ENCODE measurements at regions not wholly inside any gene's neighbourhood (a gene's known extent, or its start where the extent isn't known, plus 50 kb on each side); places are given as distances from the start of the nearest gene placed in this dataset.

- H3K36me3 ChIP-seq (ENCODE audit: low read depth): no peaks in the 10 kb centered on the region
- H3K79me2 ChIP-seq (ENCODE audit: insufficient read depth): no peaks in the 10 kb centered on the region
- H3K9me2 ChIP-seq (ENCODE audit: insufficient read depth): no peaks in the 10 kb centered on the region
- no peak overlapping the region for H3K27ac ChIP-seq
- H3K4me1 ChIP-seq (ENCODE audit: insufficient read depth): no peaks in the 10 kb centered on the region
- H2AFZ ChIP-seq: no peak overlapping the region
- no peaks in the 10 kb centered on the region for H3K9me3 ChIP-seq (ENCODE audit: low read depth)
- no peaks in the 10 kb centered on the region for H3F3A ChIP-seq (ENCODE audit: insufficient read depth)
- H3K27me3 ChIP-seq (replicated peaks; ENCODE audit: insufficient read depth): no peaks in the 10 kb centered on the region
- no peak overlapping the region for H3K4me2 ChIP-seq (ENCODE audit: unreplicated experiment)
- H3K9ac ChIP-seq: no peak overlapping the region
- TF ChIP-seq EZH2phosphoT487 (IDR thresholded peaks at IDR 0.05; ENCODE audit: insufficient read depth, low read depth) (no peak), EZH2 (IDR thresholded peaks at IDR 0.05; ENCODE audit: insufficient read depth, poor library complexity, severe bottlenecking) (no peak)
- in situ Hi-C loops (cut with MboI): no loop called here
- DNase-seq: no peak
- H3K4me3 ChIP-seq: no peak overlapping the region
- WGBS, 2 experiments (ENCODE audit: low coverage in 1 of 2, low lambda C conversion rate in 2 of 2, missing lambda C conversion rate in 2 of 2): 59 to 60% methylated on average over 8 of the region's 8 CpGs
- H4K20me1 ChIP-seq (ENCODE audit: insufficient read depth): no peaks in the 10 kb centered on the region
Measured at GRCh38 chr10:8386781-8387180, 332.3 kb downstream of the GATA3 start.

DNA sequence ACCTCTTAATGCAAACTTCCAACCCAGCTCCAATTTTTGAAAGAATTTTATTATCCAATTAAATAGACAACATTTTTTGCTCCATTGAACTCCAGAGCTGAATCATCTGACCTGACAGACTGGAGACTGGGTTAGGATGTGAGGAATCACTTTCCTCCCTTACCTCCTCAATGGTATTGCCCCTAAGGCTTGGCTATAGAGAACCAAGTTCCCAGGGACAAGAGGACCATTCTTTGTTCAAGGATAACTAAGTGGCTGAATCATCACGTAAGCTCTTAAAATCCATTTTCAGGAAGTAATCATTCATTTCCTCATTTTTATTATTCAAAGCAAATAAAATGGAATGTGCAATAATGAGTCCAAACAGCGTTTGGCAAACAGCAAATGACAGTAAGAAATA lies 335.1 kb downstream of the GATA3 start:
- H4K20me1 ChIP-seq (ENCODE audit: insufficient read depth): no peaks in the 10 kb centered on the region
- H3K4me1 ChIP-seq (ENCODE audit: insufficient read depth): no peaks in the 10 kb centered on the region
- no peak overlapping the region for H3K9ac ChIP-seq
- H3K27me3 ChIP-seq (replicated peaks; ENCODE audit: insufficient read depth): no peaks in the 10 kb centered on the region
- no peaks in the 10 kb centered on the region for H3K36me3 ChIP-seq (ENCODE audit: low read depth)
- H3K4me3 ChIP-seq: no peak overlapping the region
- no peak for DNase-seq
- no peaks in the 10 kb centered on the region for H3K9me3 ChIP-seq (ENCODE audit: low read depth)
- no peaks in the 10 kb centered on the region for H3K79me2 ChIP-seq (ENCODE audit: insufficient read depth)
- in situ Hi-C loops (cut with MboI): no loop called here
- WGBS, 2 experiments (ENCODE audit: low coverage in 1 of 2, low lambda C conversion rate in 2 of 2, missing lambda C conversion rate in 2 of 2): 4% methylated on average over 2 of the region's 2 CpGs
- no peak overlapping the region for H3K4me2 ChIP-seq (ENCODE audit: unreplicated experiment)
- TF ChIP-seq EZH2phosphoT487 (IDR thresholded peaks at IDR 0.05; ENCODE audit: insufficient read depth, low read depth) (no peak), EZH2 (IDR thresholded peaks at IDR 0.05; ENCODE audit: insufficient read depth, poor library complexity, severe bottlenecking) (no peak)
- no peak overlapping the region for H2AFZ ChIP-seq
- no peaks in the 10 kb centered on the region for H3K9me2 ChIP-seq (ENCODE audit: insufficient read depth)
- no peaks in the 10 kb centered on the region for H3F3A ChIP-seq (ENCODE audit: insufficient read depth)
- H3K27ac ChIP-seq: no peak overlapping the region

- H3K9me3 ChIP-seq (ENCODE audit: low read depth): no peaks in the 10 kb centered on the region
- DNase-seq: peak; percentile 60
- no peak overlapping the region for H3K9ac ChIP-seq
- H3F3A ChIP-seq (ENCODE audit: insufficient read depth): no peaks in the 10 kb centered on the region
- H3K4me3 ChIP-seq: no peak overlapping the region
- H3K27ac ChIP-seq: no peak overlapping the region
- in situ Hi-C loops (cut with MboI): no loop called here
- no peak overlapping the region for H2AFZ ChIP-seq
- no peaks in the 10 kb centered on the region for H3K9me2 ChIP-seq (ENCODE audit: insufficient read depth)
- no peaks in the 10 kb centered on the region for H4K20me1 ChIP-seq (ENCODE audit: insufficient read depth)
- no peaks in the 10 kb centered on the region for H3K27me3 ChIP-seq (replicated peaks; ENCODE audit: insufficient read depth)
- no peak for TF ChIP-seq EZH2 (IDR thresholded peaks at IDR 0.05; ENCODE audit: insufficient read depth, poor library complexity, severe bottlenecking)
- TF ChIP-seq EZH2phosphoT487 (IDR thresholded peaks at IDR 0.05; ENCODE audit: insufficient read depth, low read depth): no peak
- no peaks in the 10 kb centered on the region for H3K4me1 ChIP-seq (ENCODE audit: insufficient read depth)
- H3K36me3 ChIP-seq (ENCODE audit: low read depth): no peaks in the 10 kb centered on the region
- H3K4me2 ChIP-seq (ENCODE audit: unreplicated experiment): no peak overlapping the region
- WGBS, 2 experiments (ENCODE audit: low coverage in 1 of 2, low lambda C conversion rate in 2 of 2, missing lambda C conversion rate in 2 of 2): 5 to 7% methylated on average over 2 of the region's 2 CpGs
- H3K79me2 ChIP-seq (ENCODE audit: insufficient read depth): no peaks in the 10 kb centered on the region
Measured at GRCh38 chr10:8392216-8392615, 337.7 kb downstream of the GATA3 start.

DNA sequence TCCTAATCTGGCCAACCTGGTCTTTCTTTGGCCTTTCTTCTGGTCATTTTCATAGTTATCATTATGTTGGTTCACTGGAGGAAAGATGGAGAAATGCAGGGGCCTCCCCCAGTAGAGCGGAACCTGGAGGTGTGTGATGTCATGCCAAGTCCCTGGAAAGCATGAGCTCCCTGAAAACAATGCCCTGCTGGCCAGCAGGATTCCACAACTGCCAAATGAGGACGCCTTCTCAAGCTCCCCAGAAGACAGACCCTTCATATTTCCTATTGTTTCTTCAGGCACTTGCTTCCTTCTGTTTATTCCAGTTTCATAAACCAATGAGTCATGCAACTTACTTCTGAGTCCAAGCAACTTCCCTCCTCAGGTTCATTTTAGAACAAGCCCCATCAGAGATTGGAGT lies 339.0 kb downstream of the GATA3 start:
- Histone ChIP-seq H3K79me2 (ENCODE audit: insufficient read depth) (no peaks in the 10 kb centered on the region), H3F3A (ENCODE audit: insufficient read depth) (no peaks in the 10 kb centered on the region), H3K27me3 (replicated peaks; ENCODE audit: insufficient read depth) (no peaks in the 10 kb centered on the region), H4K20me1 (ENCODE audit: insufficient read depth) (no peaks in the 10 kb centered on the region), H3K9me2 (ENCODE audit: insufficient read depth) (no peaks in the 10 kb centered on the region), H2AFZ (no peak overlapping the region), H3K27ac (no peak overlapping the region), H3K36me3 (ENCODE audit: low read depth) (no peaks in the 10 kb centered on the region), H3K4me3 (no peak overlapping the region), H3K4me1 (ENCODE audit: insufficient read depth) (no peaks in the 10 kb centered on the region), H3K4me2 (ENCODE audit: unreplicated experiment) (no peak overlapping the region), H3K9me3 (ENCODE audit: low read depth) (no peaks in the 10 kb centered on the region), H3K9ac (no peak overlapping the region)
- TF ChIP-seq EZH2phosphoT487 (IDR thresholded peaks at IDR 0.05; ENCODE audit: insufficient read depth, low read depth): no peak
- no peak for TF ChIP-seq EZH2 (IDR thresholded peaks at IDR 0.05; ENCODE audit: insufficient read depth, poor library complexity, severe bottlenecking)
- WGBS, 2 experiments (ENCODE audit: low coverage in 1 of 2, low lambda C conversion rate in 2 of 2, missing lambda C conversion rate in 2 of 2): 58 to 62% methylated on average over 2 of the region's 2 CpGs
- no peak for DNase-seq
- in situ Hi-C loops (cut with MboI): no loop called here

DNA sequence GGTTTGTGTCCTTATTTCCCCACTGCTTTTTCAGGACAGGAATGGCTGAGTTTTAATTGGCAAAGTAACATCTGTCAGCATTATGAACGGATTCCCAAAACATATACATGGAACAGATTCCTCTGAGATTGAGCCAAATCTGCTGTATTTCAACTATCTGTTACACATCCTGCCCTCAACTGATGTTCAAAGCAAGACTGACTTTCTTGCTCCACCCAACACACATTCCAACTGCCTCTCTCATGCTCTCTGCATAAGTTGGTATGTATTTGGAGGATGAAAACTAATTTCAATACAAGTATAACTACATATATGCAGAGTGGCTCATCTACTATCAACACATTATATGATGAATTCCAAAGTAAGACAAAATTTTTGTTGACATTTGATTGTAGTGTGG lies 342.2 kb downstream of the GATA3 start:
- Histone ChIP-seq H2AFZ (no peak overlapping the region), H3K4me3 (no peak overlapping the region), H3K4me2 (ENCODE audit: unreplicated experiment) (no peak overlapping the region), H3K9me3 (ENCODE audit: low read depth) (no peaks in the 10 kb centered on the region), H3F3A (ENCODE audit: insufficient read depth) (no peaks in the 10 kb centered on the region), H4K20me1 (ENCODE audit: insufficient read depth) (no peaks in the 10 kb centered on the region), H3K79me2 (ENCODE audit: insufficient read depth) (no peaks in the 10 kb centered on the region), H3K36me3 (ENCODE audit: low read depth) (no peaks in the 10 kb centered on the region), H3K9ac (no peak overlapping the region), H3K27ac (no peak overlapping the region), H3K4me1 (ENCODE audit: insufficient read depth) (no peaks in the 10 kb centered on the region), H3K9me2 (ENCODE audit: insufficient read depth) (no peaks in the 10 kb centered on the region), H3K27me3 (replicated peaks; ENCODE audit: insufficient read depth) (no peaks in the 10 kb centered on the region)
- DNase-seq: peak; percentile 34
- in situ Hi-C loops (cut with MboI): no loop called here
- no peak for TF ChIP-seq EZH2phosphoT487 (IDR thresholded peaks at IDR 0.05; ENCODE audit: insufficient read depth, low read depth)
- no peak for TF ChIP-seq EZH2 (IDR thresholded peaks at IDR 0.05; ENCODE audit: insufficient read depth, poor library complexity, severe bottlenecking)
- WGBS, 2 experiments (ENCODE audit: low coverage in 1 of 2, low lambda C conversion rate in 2 of 2, missing lambda C conversion rate in 2 of 2): 0% methylated on average over 1 of the region's 1 CpG
